Stomach (tissue), 4 donors: ENCODE measurements at regions not wholly inside any gene's neighbourhood (a gene's known extent, or its start where the extent isn't known, plus 50 kb on each side); places are given as distances from the start of the nearest gene placed in this dataset.

Experiments used
- CTCF ChIP-seq, 7 experiments: fragments of 450-650 bp in 4 of 7; fragments of 200-600 bp in 3 of 7; sonication (generic) in 3 of 7; IDR thresholded peaks; one replicate each; pipeline ENCODE4 v1.5.1; 2016 to 2019; ENCODE audit warnings: antibody characterized with exemption in 7 of 7, control low read depth in 2 of 7, mild to moderate bottlenecking in 1 of 7
- EP300 ChIP-seq: sonication (generic); formaldehyde crosslinking; IDR thresholded peaks from one replicate; pipeline ENCODE4 v1.6.1; 2017; ENCODE audit warnings: antibody characterized with exemption
- POLR2A ChIP-seq, 4 donors: fragments of 450-650 bp; IDR thresholded peaks; one replicate each; pipeline ENCODE4 v1.6.1; 2016; ENCODE audit warnings: antibody characterized with exemption in 4 of 4, control low read depth in 2 of 4, mild to moderate bottlenecking in 1 of 4, moderate library complexity in 1 of 4
- POLR2AphosphoS5 ChIP-seq, 3 donors: sonication (generic); formaldehyde crosslinking; IDR thresholded peaks; one replicate each; pipeline ENCODE4 v1.6.1; 2016; ENCODE audit warnings: antibody characterized with exemption in 3 of 3

GRCh38 chr12:58079806-58080205 lies 138.4 kb downstream of the ATP23 start:
- TF ChIP-seq CTCF (IDR thresholded peaks at IDR 0.05) (no peak), EP300 (no peak), POLR2A (IDR thresholded peaks at IDR 0.05) (no peak), POLR2AphosphoS5 (IDR thresholded peaks at IDR 0.05) (no peak)
